ENCODE measurements at regions not wholly inside any gene's neighbourhood (a gene's known extent, or its start where the extent isn't known, plus 50 kb on each side); places are given as distances from the start of the nearest gene placed in this dataset.

DNA sequence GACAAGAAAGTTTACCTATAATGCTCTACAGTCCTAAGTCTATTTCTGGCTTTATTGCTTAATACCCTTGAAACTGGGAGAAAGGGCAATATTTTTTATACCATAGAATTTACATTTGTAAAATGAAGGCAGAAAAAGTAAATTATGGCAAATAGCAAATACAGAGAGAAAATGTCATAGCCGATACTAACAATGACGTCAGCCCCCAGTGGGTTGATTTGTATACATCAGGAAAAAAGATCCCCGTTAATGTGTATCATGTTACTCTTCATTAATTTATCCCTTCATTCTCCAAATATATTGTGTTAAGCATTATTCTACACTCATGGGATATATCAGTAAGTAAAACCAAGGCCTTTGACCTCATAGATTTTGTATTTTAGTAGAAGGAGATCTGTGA, 445.1 kb upstream of the SYT1 start:
- TF ChIP-seq, protein P1, sequence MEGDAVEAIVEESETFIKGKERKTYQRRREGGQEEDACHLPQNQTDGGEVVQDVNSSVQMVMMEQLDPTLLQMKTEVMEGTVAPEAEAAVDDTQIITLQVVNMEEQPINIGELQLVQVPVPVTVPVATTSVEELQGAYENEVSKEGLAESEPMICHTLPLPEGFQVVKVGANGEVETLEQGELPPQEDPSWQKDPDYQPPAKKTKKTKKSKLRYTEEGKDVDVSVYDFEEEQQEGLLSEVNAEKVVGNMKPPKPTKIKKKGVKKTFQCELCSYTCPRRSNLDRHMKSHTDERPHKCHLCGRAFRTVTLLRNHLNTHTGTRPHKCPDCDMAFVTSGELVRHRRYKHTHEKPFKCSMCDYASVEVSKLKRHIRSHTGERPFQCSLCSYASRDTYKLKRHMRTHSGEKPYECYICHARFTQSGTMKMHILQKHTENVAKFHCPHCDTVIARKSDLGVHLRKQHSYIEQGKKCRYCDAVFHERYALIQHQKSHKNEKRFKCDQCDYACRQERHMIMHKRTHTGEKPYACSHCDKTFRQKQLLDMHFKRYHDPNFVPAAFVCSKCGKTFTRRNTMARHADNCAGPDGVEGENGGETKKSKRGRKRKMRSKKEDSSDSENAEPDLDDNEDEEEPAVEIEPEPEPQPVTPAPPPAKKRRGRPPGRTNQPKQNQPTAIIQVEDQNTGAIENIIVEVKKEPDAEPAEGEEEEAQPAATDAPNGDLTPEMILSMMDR (IDR thresholded peaks at IDR 0.05): no peak
- no peak for TF ChIP-seq POLR2A (IDR thresholded peaks at IDR 0.05)
